IPS DF 19.7 (cell line): ENCODE measurements at regions not wholly inside any gene's neighbourhood (a gene's known extent, or its start where the extent isn't known, plus 50 kb on each side); places are given as distances from the start of the nearest gene placed in this dataset.
"Not testable (repeated sequence)": the region's sequence is repeated elsewhere in the genome, so short reads cannot be mapped to it uniquely, and the experiment has no call there.

Experiments
- DNase-seq: peaks from one replicate; pipeline ENCODE4 v3.0.0-alpha.2; 2013; ENCODE audit warnings: low read depth, low spot score

DNA sequence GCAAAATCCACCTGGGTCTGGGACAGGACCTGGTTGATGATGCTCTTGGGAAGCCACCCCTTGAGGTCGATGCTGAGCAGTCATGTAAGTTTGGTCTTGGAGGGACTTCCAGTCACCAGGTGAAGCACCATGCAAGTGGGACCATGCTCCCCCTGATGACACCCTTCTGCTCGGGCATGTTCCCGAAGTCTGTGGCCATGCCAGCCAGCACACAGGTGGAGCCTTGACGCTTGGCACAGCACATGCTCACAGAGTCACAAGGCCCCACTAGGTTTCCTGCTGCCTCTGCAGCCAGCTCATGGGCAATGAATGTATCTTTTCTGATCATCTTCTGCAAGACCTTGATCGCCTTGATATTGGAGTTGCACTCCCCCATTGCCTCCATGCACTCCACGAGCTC lies 1920.2 kb downstream of the PCDH9 start:
- no peak for DNase-seq

DNA sequence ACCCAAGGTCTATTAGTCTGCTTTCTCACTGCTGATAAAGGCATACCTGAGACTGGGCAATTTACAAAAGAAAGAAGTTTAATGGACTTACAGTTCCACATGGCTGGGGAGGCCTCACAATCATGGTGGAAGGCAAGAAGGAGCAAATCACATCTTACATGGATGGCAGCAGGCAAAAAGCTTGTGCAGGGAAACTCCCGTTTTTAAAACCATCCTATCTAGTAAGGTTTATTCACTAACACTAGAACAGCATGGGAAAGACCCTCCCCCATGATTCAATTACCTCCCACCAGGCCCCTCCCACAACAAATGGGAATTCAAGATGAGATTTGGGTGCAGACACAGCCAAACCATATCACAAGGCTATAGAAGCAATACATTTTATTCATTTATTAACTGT lies 1921.4 kb downstream of the PCDH9 start:
- not testable (repeated sequence) for DNase-seq

DNA sequence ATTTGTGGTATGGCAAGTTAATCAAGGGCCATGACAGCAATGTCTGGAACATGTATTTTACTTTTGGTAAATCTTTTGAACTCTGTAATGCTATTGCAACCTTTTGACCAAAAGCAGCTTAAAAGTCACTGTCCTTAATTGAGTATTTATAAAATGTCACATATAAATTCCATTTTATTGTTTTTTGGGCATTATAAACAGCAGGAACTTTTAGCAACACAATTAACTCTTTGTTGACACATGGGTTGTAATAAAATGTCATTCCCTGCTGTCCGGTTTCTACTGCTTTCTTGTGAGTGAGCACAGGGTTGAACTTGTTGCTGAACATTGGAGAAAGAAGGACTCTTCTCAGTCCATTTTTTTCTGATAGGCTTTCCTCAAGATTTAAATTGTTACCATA lies 1923.1 kb downstream of the PCDH9 start:
- no peak for DNase-seq

DNA sequence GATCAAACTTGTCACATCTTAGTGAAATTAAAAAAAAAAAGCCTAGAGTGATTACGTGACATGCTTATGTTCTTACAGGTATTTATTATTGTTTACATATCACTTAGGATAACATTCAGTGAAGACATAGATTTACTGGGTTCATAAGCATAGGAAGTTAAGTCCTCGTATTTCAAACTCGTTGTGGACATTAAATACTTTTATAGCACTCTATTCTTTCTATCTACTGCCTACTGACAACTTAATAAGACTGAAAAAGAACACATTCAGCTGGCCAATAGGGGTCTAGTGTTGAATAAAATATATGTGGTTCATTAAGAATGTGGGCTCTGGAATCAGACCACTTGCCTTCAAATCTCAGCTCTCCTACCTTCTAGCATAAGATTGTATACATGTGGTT lies 1927.4 kb downstream of the PCDH9 start:
- no peak for DNase-seq

GRCh38 chr13:65301506-65301905 lies 1928.6 kb downstream of the PCDH9 start:
- DNase-seq = no peak

GRCh38 chr13:65300220-65300619 lies 1929.9 kb downstream of the PCDH9 start:
- DNase-seq = no peak

DNA sequence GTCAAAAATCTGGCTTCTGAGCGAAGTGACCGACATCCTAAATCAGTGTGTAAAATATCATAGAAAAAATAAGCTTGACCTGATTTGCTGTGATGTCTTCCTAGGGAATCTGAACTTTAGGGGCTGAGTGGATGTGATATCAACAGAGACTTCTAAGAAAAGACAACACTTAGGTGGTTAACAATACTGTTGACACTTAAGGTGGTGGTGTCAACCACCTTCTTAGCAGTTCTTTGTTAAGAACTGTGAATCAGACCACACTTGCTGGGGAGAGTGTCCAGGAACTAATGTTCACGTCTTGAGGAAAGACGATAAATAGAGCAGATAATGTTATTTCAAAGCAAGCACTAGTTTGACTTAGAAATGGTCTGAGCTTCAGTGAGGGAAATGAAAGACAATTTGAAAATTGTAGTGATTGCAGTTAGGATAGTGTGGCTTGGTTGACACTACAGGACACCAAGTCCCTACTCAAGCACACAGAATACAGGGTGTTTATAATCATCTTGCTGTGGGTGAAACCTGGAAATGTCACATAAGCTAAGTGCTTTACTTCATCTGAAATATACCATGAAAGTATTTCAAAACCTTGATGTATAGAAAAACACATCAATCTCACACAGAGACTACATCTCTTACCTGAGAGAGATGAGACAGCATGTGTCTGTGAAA lies 1936.5 kb downstream of the PCDH9 start:
- DNase-seq = no peak

DNA sequence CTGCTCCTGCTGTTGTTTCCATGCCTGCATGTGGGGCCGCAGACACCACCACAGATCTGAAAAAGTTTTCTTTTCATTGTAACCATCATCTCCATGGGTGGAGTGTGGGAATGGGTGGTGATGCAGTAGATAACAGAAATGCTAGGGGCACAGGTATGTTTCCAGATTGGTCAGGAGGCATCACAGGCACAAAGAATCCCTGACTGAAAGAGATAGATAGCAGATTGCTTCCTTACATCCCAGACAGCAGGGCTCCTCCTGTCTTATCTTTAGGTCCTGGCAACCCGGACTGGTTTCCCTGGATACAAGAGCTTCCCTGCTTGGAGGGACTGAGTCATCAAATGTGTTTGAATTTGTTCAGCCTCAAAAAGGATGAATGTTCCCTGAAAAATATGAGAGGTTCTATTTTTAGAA lies 1937.6 kb downstream of the PCDH9 start:
- no peak for DNase-seq

- no peak for DNase-seq
Observed at GRCh38 chr13:65287405-65287804, 1942.7 kb downstream of the PCDH9 start.

- no peak for DNase-seq
Observed at GRCh38 chr13:65275838-65276630, 1954.1 kb downstream of the PCDH9 start.

DNA sequence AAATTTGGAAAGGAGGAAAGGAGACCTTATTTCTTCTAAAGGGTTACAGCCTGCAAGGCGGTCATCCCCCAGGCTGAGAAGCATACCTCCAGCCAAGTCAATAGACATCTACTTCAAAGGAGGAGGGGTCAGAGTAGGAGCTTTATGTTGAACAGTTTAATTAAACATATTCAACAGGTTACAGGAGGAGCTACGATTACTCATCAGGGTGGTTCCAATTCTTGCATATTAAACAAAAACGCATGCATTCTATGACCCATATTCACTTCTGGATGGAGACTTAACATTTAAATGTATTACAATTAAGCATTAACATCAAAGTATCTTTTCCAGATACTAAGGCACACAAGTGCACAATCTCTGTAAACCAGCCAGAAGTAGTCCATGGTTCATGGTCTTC lies 1955.0 kb downstream of the PCDH9 start:
- DNase-seq = no peak

GRCh38 chr13:65273811-65274420 lies 1956.2 kb downstream of the PCDH9 start:
- not testable (repeated sequence) for DNase-seq

DNA sequence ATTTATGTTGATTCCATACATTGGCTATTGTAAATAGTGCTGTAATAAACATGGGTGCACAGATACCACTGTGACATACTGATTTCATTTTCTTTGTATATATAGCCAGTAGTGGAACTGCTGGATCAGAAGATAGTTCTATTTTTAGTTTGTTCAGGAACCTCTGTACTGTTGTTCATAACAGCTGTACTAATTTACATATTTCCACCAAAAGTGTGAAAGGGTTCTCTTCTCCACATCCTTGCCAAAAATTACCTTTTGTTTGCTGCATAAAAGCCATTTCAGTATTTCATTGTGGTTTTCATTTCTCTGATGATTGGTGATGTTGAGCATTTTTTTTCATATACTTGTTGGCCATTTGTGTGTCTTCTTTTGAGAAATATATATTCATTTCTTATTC lies 1962.1 kb downstream of the PCDH9 start:
- DNase-seq = no peak

DNA sequence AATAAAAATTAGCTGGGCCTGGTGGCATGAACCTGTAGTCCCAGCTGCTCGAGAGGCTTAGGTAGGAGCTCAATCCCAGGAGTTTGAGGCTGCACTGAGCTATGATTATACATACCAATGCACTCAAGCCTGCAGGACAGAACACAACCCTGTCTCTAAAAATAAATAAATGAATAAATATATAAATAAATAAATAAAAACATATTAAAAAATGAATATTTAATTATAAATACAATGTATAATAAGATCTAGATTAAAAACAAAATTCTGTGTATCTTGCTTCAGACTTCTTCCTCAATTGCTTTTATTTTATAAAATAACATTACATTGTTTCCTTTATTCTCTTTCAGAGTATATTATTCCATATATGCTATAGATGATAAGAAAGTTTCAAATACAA lies 1964.1 kb downstream of the PCDH9 start:
- no peak for DNase-seq

GRCh38 chr13:65264066-65264465 lies 1966.1 kb downstream of the PCDH9 start:
- DNase-seq = no peak

- DNase-seq = no peak
Observed at GRCh38 chr13:65260946-65261891, 1968.9 kb downstream of the PCDH9 start.

DNA sequence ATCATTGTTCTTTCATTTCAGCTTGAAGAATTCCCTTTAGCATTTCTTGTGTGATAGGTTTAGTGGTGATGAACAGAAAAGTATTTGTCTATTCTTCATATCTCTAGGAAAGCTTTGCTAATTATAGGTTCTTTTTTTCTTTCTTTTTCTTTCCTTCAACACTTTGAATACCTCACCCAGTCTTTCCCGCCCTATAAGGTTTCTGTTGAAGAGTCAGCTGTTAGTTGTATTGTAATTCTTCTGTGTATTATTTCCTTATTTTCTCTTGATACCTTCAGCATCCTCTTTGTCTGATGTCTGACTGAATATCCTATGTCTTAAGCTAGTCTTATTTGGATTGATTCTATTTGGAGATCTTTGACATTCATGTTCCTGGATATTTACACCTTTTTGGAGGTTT lies 1989.4 kb downstream of the PCDH9 start:
- DNase-seq = no peak

- no peak for DNase-seq
Observed at GRCh38 chr13:65236841-65237418, 1993.2 kb downstream of the PCDH9 start.

GRCh38 chr13:65217471-65217995 lies 2012.6 kb downstream of the PCDH9 start:
- DNase-seq = no peak

- DNase-seq = not testable (repeated sequence)
Observed at GRCh38 chr13:65202845-65203244, 2027.3 kb downstream of the PCDH9 start.

GRCh38 chr13:65188721-65189120 lies 2041.4 kb downstream of the PCDH9 start:
- DNase-seq = no peak
